Neural progenitor cell (in vitro differentiated cells): ENCODE measurements at regions not wholly inside any gene's neighbourhood (a gene's known extent, or its start where the extent isn't known, plus 50 kb on each side); places are given as distances from the start of the nearest gene placed in this dataset.
"Not testable (repeated sequence)": the region's sequence is repeated elsewhere in the genome, so short reads cannot be mapped to it uniquely, and the experiment has no call there.

Source experiments
- DNase-seq: peaks from one replicate; pipeline ENCODE4 v3.0.0-alpha.2; 2016; ENCODE audit warnings: low spot score
- H2AFZ ChIP-seq: fragments of 200-600 bp; sonication (generic); replicated peaks from 2 replicates; pipeline ENCODE4 v1.6.1; 2016; ENCODE audit warnings: antibody characterized with exemption
- H3F3A ChIP-seq: fragments of 200-600 bp; sonication (generic); 2 replicates; pipeline ENCODE4 v1.6.1; 2016; ENCODE audit warnings: antibody characterized with exemption, low read depth
- H3K27ac ChIP-seq: fragments of 200-600 bp; sonication (generic); 2 replicates; pipeline ENCODE4 v1.5.1; 2016; ENCODE audit warnings: mild to moderate bottlenecking
- H3K27me3 ChIP-seq: fragments of 200-600 bp; sonication (generic); 2 replicates; pipeline ENCODE4 v1.6.1; 2016; ENCODE audit warnings: mild to moderate bottlenecking, moderate library complexity
- H3K36me3 ChIP-seq: fragments of 200-600 bp; sonication (generic); 2 replicates; pipeline ENCODE4 v1.5.1; 2016
- H3K4me1 ChIP-seq: fragments of 200-600 bp; sonication (generic); 2 replicates; pipeline ENCODE4 v1.6.1; 2016; ENCODE audit warnings: mixed run types
- H3K4me2 ChIP-seq: fragments of 200-600 bp; sonication (generic); 2 replicates; pipeline ENCODE4 v1.6.1; 2016
- H3K4me3 ChIP-seq: fragments of 200-600 bp; sonication (generic); 2 replicates; pipeline ENCODE4 v1.5.1; 2016
- H3K79me2 ChIP-seq: fragments of 200-600 bp; sonication (generic); 2 replicates; pipeline ENCODE4 v1.6.1; 2016; ENCODE audit warnings: low read depth
- H3K9ac ChIP-seq: fragments of 200-600 bp; sonication (generic); 2 replicates; pipeline ENCODE4 v1.6.1; 2016
- H3K9me3 ChIP-seq: fragments of 200-600 bp; sonication (generic); 2 replicates; pipeline ENCODE4 v1.5.1; 2016; ENCODE audit warnings: low read depth
- H4K20me1 ChIP-seq: fragments of 200-600 bp; sonication (generic); 2 replicates; pipeline ENCODE4 v1.6.1; 2016; ENCODE audit warnings: low read depth
- H3K27ac Mint-ChIP-seq: 3 replicates; pipeline ENCODE4 v1.8.0; 2021; ENCODE audit warnings: mixed read lengths
- H3K27me3 Mint-ChIP-seq: 2 replicates; pipeline ENCODE4 v1.8.0; 2022; ENCODE audit warnings: low read depth, mild to moderate bottlenecking, inconsistent platforms, moderate library complexity, mixed read lengths; ENCODE audit not compliant: insufficient read depth
- H3K36me3 Mint-ChIP-seq: 3 replicates; pipeline ENCODE4 v1.8.0; 2021; ENCODE audit warnings: mixed read lengths
- H3K4me1 Mint-ChIP-seq: 3 replicates; pipeline ENCODE4 v1.8.0; 2021; ENCODE audit warnings: mixed read lengths
- H3K4me3 Mint-ChIP-seq: 3 replicates; pipeline ENCODE4 v1.8.0; 2021; ENCODE audit warnings: mild to moderate bottlenecking, moderate library complexity, mixed read lengths
- H3K9me3 Mint-ChIP-seq: 3 replicates; pipeline ENCODE4 v1.8.0; 2020; ENCODE audit warnings: mixed read lengths
- EZH2 ChIP-seq: fragments of 200-600 bp; sonication (generic); IDR thresholded peaks from 2 replicates; pipeline ENCODE4 v1.6.1; 2017; ENCODE audit warnings: antibody characterized with exemption, mild to moderate bottlenecking, moderate library complexity
- EZH2phosphoT487 ChIP-seq: fragments of 200-600 bp; sonication (generic); IDR thresholded peaks from 2 replicates; pipeline ENCODE4 v1.6.1; 2017; ENCODE audit warnings: antibody characterized with exemption
- TF ChIP-seq, protein P1 (sequence below): fragments of 200-600 bp; sonication (generic); IDR thresholded peaks from 2 replicates; pipeline ENCODE4 v1.5.1; 2017; ENCODE audit warnings: antibody characterized with exemption, mild to moderate bottlenecking

- Mint-ChIP-seq H3K27ac (peak overlapping the region; percentile 48), H3K27me3 (no peaks in the 10 kb centered on the region), H3K4me3 (no peak overlapping the region), H3K9me3 (peaks cover 7% of the 10 kb centered on the region), H3K36me3 (no peaks in the 10 kb centered on the region), H3K4me1 (peaks cover 33% of the 10 kb centered on the region)
- Histone ChIP-seq H3K9me3 (no peaks in the 10 kb centered on the region), H2AFZ (peak overlapping the region; percentile 18), H3K27me3 (no peaks in the 10 kb centered on the region), H3K36me3 (no peaks in the 10 kb centered on the region), H3K4me3 (no peak overlapping the region), H3K9ac (no peak overlapping the region), H3K4me2 (no peak overlapping the region), H4K20me1 (no peaks in the 10 kb centered on the region), H3K4me1 (peaks cover 12% of the 10 kb centered on the region), H3K27ac (no peak overlapping the region), H3K79me2 (no peaks in the 10 kb centered on the region), H3F3A (no peaks in the 10 kb centered on the region)
- no peak for TF ChIP-seq EZH2phosphoT487
- TF ChIP-seq, protein P1, sequence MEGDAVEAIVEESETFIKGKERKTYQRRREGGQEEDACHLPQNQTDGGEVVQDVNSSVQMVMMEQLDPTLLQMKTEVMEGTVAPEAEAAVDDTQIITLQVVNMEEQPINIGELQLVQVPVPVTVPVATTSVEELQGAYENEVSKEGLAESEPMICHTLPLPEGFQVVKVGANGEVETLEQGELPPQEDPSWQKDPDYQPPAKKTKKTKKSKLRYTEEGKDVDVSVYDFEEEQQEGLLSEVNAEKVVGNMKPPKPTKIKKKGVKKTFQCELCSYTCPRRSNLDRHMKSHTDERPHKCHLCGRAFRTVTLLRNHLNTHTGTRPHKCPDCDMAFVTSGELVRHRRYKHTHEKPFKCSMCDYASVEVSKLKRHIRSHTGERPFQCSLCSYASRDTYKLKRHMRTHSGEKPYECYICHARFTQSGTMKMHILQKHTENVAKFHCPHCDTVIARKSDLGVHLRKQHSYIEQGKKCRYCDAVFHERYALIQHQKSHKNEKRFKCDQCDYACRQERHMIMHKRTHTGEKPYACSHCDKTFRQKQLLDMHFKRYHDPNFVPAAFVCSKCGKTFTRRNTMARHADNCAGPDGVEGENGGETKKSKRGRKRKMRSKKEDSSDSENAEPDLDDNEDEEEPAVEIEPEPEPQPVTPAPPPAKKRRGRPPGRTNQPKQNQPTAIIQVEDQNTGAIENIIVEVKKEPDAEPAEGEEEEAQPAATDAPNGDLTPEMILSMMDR: peak; percentile 72
- TF ChIP-seq EZH2: no peak
- DNase-seq: peak; percentile 57
Measured at GRCh38 chr1:96596226-96596922, 125.2 kb upstream of the PTBP2 start.

- Mint-ChIP-seq H3K27me3 (no peaks in the 10 kb centered on the region), H3K4me1 (peaks cover 33% of the 10 kb centered on the region), H3K36me3 (no peaks in the 10 kb centered on the region), H3K27ac (peak overlapping the region; percentile 94), H3K9me3 (peaks cover 7% of the 10 kb centered on the region), H3K4me3 (no peak overlapping the region)
- no peak overlapping the region for H2AFZ ChIP-seq
- H4K20me1 ChIP-seq: no peaks in the 10 kb centered on the region
- no peaks in the 10 kb centered on the region for H3K79me2 ChIP-seq
- DNase-seq: no peak
- H3K4me3 ChIP-seq: no peak overlapping the region
- no peak overlapping the region for H3K9ac ChIP-seq
- H3K27ac ChIP-seq: no peak overlapping the region
- H3K4me2 ChIP-seq: no peak overlapping the region
- H3K4me1 ChIP-seq: peaks cover 12% of the 10 kb centered on the region
- no peaks in the 10 kb centered on the region for H3K9me3 ChIP-seq
- H3K27me3 ChIP-seq: no peaks in the 10 kb centered on the region
- H3F3A ChIP-seq: no peaks in the 10 kb centered on the region
- TF ChIP-seq, protein P1: no peak
- TF ChIP-seq EZH2phosphoT487 (no peak), EZH2 (no peak)
- no peaks in the 10 kb centered on the region for H3K36me3 ChIP-seq
Measured at GRCh38 chr1:96597218-96597617, 124.4 kb upstream of the PTBP2 start.

GRCh38 chr1:96598416-96599168 is 123.0 kb upstream of the PTBP2 start:
- no peak overlapping the region for H3K4me3 ChIP-seq
- Mint-ChIP-seq H3K36me3 (no peaks in the 10 kb centered on the region), H3K27me3 (no peaks in the 10 kb centered on the region), H3K27ac (peak overlapping the region; percentile 94), H3K9me3 (peaks cover 7% of the 10 kb centered on the region), H3K4me3 (peak overlapping the region; percentile 21), H3K4me1 (peaks cover 33% of the 10 kb centered on the region)
- H3K79me2 ChIP-seq: no peaks in the 10 kb centered on the region
- H3K27ac ChIP-seq: no peak overlapping the region
- H4K20me1 ChIP-seq: no peaks in the 10 kb centered on the region
- peaks cover 12% of the 10 kb centered on the region for H3K4me1 ChIP-seq
- peak overlapping the region; percentile 82 for H2AFZ ChIP-seq
- DNase-seq: no peak
- peak overlapping the region; percentile 21 for H3K4me2 ChIP-seq
- H3K27me3 ChIP-seq: no peaks in the 10 kb centered on the region
- H3F3A ChIP-seq: no peaks in the 10 kb centered on the region
- TF ChIP-seq, protein P1: no peak
- TF ChIP-seq EZH2phosphoT487: no peak
- no peak for TF ChIP-seq EZH2
- H3K36me3 ChIP-seq: no peaks in the 10 kb centered on the region
- no peak overlapping the region for H3K9ac ChIP-seq
- H3K9me3 ChIP-seq: no peaks in the 10 kb centered on the region

- not testable (repeated sequence) for H3K9me3 ChIP-seq, H3K27ac Mint-ChIP-seq, H3F3A ChIP-seq, H3K27me3 ChIP-seq, H2AFZ ChIP-seq, H3K4me3 Mint-ChIP-seq, H3K36me3 ChIP-seq, H4K20me1 ChIP-seq, H3K9ac ChIP-seq, H3K9me3 Mint-ChIP-seq, H3K79me2 ChIP-seq, H3K27me3 Mint-ChIP-seq, H3K4me2 ChIP-seq, H3K4me3 ChIP-seq, DNase-seq, H3K27ac ChIP-seq, H3K4me1 ChIP-seq, H3K4me1 Mint-ChIP-seq, H3K36me3 Mint-ChIP-seq
Measured at GRCh38 chr1:96604620-96605019, 117.0 kb upstream of the PTBP2 start.

DNA sequence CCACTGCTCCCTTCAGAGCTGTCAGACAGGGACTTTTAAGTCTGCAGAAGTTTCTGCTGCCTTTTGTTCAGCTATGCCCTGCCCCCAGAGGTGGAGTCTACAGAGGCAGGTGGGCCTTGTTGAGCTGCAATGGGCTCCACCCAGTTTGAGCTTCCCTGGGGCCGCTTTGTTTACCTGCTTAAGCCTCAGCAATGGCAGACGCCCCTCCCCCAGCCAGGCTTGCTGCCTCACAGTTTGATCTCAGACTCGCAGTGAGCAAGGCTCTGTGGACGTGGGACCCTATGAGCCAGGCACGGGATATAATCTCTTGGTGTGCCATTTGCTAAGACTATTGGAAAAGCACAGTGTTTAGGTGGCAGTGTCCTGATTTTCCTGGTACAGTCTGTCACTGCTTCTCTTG is 104.2 kb upstream of the PTBP2 start:
- H2AFZ ChIP-seq, H3K27me3 ChIP-seq, H3K9ac ChIP-seq, H3K4me3 Mint-ChIP-seq, H3K4me3 ChIP-seq, H3K4me1 Mint-ChIP-seq, H3K4me2 ChIP-seq, H3K79me2 ChIP-seq, H4K20me1 ChIP-seq, H3K36me3 ChIP-seq, H3K27me3 Mint-ChIP-seq, H3K4me1 ChIP-seq, H3K27ac Mint-ChIP-seq, H3K9me3 ChIP-seq, H3K27ac ChIP-seq, H3F3A ChIP-seq, DNase-seq, H3K36me3 Mint-ChIP-seq: not testable (repeated sequence)
- H3K9me3 Mint-ChIP-seq: peaks cover 19% of the 10 kb centered on the region
